SK-N-SH (cell line): ENCODE measurements at regions not wholly inside any gene's neighbourhood (a gene's known extent, or its start where the extent isn't known, plus 50 kb on each side); places are given as distances from the start of the nearest gene placed in this dataset.

Experiments used
- CHD2 ChIP-seq: fragments of 150-350 bp; IDR thresholded peaks from 2 replicates; pipeline ENCODE4 v1.6.1; 2018; ENCODE audit warnings: low read length; ENCODE audit not compliant: partially characterized antibody
- CTCF ChIP-seq: fragments of 200-600 bp; sonication (generic); IDR thresholded peaks from 2 replicates; pipeline ENCODE4 v1.6.1; 2017; ENCODE audit warnings: antibody characterized with exemption, mild to moderate bottlenecking, moderate library complexity
- EP300 ChIP-seq, 2 experiments: IDR thresholded peaks; 2 replicates each; pipeline versions ENCODE4 v1.4.0 to v1.6.1; 2012; ENCODE audit warnings: borderline replicate concordance in 1 of 2, low read depth in 1 of 2, low read length in 1 of 2
- GABPA ChIP-seq: IDR thresholded peaks from 2 replicates; pipeline ENCODE4 v1.4.0; 2012; ENCODE audit warnings: low read depth, mild to moderate bottlenecking
- JUND ChIP-seq: IDR thresholded peaks from 2 replicates; pipeline ENCODE4 v1.4.0; 2012
- MXI1 ChIP-seq: IDR thresholded peaks from 2 replicates; pipeline ENCODE4 v1.6.1; 2012; ENCODE audit warnings: mild to moderate bottlenecking, low read depth, low read length, improper control_type of control experiment
- NRF1 ChIP-seq: IDR thresholded peaks from 2 replicates; pipeline ENCODE4 v1.6.1; 2012; ENCODE audit warnings: low read depth, mild to moderate bottlenecking, low read length
- REST ChIP-seq: IDR thresholded peaks from 2 replicates; pipeline ENCODE4 v1.6.1; 2012; ENCODE audit warnings: mild to moderate bottlenecking, low read depth, low read length, moderate library complexity
- RFX5 ChIP-seq: IDR thresholded peaks from 2 replicates; pipeline ENCODE4 v1.6.1; 2012; ENCODE audit warnings: mild to moderate bottlenecking, improper control_type of control experiment, low read length
- YY1 ChIP-seq: IDR thresholded peaks from 2 replicates; pipeline ENCODE4 v1.4.0; 2012; ENCODE audit warnings: low read depth, mild to moderate bottlenecking
- ZBTB33 ChIP-seq: IDR thresholded peaks from 2 replicates; pipeline ENCODE4 v1.4.0; 2012; ENCODE audit warnings: low read depth, borderline replicate concordance

GRCh38 chr7:433558-433957 is 86.1 kb downstream of the PDGFA start:
- no peak for TF ChIP-seq CTCF
- TF ChIP-seq RFX5, result no peak
- no peak for TF ChIP-seq GABPA
- TF ChIP-seq CHD2, result no peak
- no peak for TF ChIP-seq REST
- TF ChIP-seq YY1, result no peak
- TF ChIP-seq ZBTB33, result no peak
- TF ChIP-seq JUND, result no peak
- TF ChIP-seq NRF1, result no peak
- TF ChIP-seq MXI1, result no peak
- no peak for TF ChIP-seq EP300 (IDR thresholded peaks at IDR 0.05; ENCODE audit: borderline replicate concordance in 1 of 2, low read depth in 1 of 2, low read length in 1 of 2)
